Stimulated activated naive CD4-positive, alpha-beta T cell (primary cell): ENCODE measurements at regions not wholly inside any gene's neighbourhood (a gene's known extent, or its start where the extent isn't known, plus 50 kb on each side); places are given as distances from the start of the nearest gene placed in this dataset.

Experiments used
- DNase-seq, 6 experiments: peaks; one replicate each; lab custom pipeline; 2025; lab: John Stamatoyannopoulos, UW

- DNase-seq = no peak
Observed at GRCh38 chr6:109295109-109295773, 87.0 kb downstream of the CD164 start.

GRCh38 chr6:109292983-109293586 is 89.2 kb downstream of the CD164 start:
- DNase-seq = no peak

- no peak for DNase-seq
Observed at GRCh38 chr6:109292420-109292819, 89.8 kb downstream of the CD164 start.

GRCh38 chr6:109291902-109292301 is 90.4 kb downstream of the CD164 start:
- DNase-seq = no peak

GRCh38 chr6:109290143-109290931 is 91.9 kb downstream of the CD164 start:
- no peak for DNase-seq

GRCh38 chr6:109285366-109285765 is 96.9 kb downstream of the CD164 start:
- no peak for DNase-seq

- no peak for DNase-seq
Observed at GRCh38 chr6:109284675-109285074, 97.6 kb downstream of the CD164 start.

- no peak for DNase-seq
Observed at GRCh38 chr6:109282756-109283155, 99.5 kb downstream of the CD164 start.

- DNase-seq = no peak
Observed at GRCh38 chr6:109279628-109280027, 102.6 kb downstream of the CD164 start.

GRCh38 chr6:109271622-109272021 is 110.6 kb downstream of the CD164 start:
- no peak for DNase-seq

- DNase-seq = no peak
Observed at GRCh38 chr6:109269953-109270517, 112.2 kb downstream of the CD164 start.

- no peak for DNase-seq
Observed at GRCh38 chr6:109269057-109269456, 113.2 kb downstream of the CD164 start.

GRCh38 chr6:109265530-109265929 is 116.7 kb downstream of the CD164 start:
- no peak for DNase-seq

- no peak for DNase-seq
Observed at GRCh38 chr6:109263873-109264700, 118.2 kb downstream of the CD164 start.

GRCh38 chr6:109262261-109262660 is 120.0 kb downstream of the CD164 start:
- DNase-seq = no peak

GRCh38 chr6:109261811-109262210 is 120.5 kb downstream of the CD164 start:
- no peak for DNase-seq

- no peak for DNase-seq
Observed at GRCh38 chr6:109260701-109261100, 121.6 kb downstream of the CD164 start.

GRCh38 chr6:109260126-109260525 is 122.1 kb downstream of the CD164 start:
- no peak for DNase-seq

- no peak for DNase-seq
Observed at GRCh38 chr6:109258129-109258528, 124.1 kb downstream of the CD164 start.

- DNase-seq = no peak
Observed at GRCh38 chr6:109257494-109257893, 124.8 kb downstream of the CD164 start.

- no peak for DNase-seq
Observed at GRCh38 chr6:109255946-109256640, 126.2 kb downstream of the CD164 start.
